ENCODE measurements at regions not wholly inside any gene's neighbourhood (a gene's known extent, or its start where the extent isn't known, plus 50 kb on each side); places are given as distances from the start of the nearest gene placed in this dataset.
A peak's percentile ranks its signal among the peaks of the same experiment; 100 is the strongest.

DNA sequence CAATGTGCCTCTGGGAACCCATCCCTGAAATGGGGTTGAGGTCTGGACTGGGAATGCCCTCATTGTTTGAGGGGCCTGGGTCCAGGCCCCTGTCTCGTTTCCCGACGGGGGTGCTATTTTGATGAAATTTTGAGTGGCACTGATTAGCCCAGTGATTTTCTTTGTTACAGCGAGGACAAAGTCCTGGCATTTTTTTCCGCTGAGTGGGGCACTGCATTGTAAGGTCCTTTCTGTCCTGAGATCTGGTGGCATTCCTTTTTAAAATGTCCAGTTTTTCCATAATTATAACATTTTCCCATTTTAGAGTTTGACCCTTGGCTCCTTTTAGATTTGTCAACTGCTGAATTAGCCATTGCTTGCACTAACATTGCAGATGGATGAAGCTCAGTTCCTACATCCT, 69.7 kb upstream of the INCENP start:
- no peak overlapping the region for H3K27ac ChIP-seq
- no peaks in the 10 kb centered on the region for H3K36me3 ChIP-seq (ENCODE audit: low read depth)
- H3K4me1 ChIP-seq (ENCODE audit: insufficient read depth): no peaks in the 10 kb centered on the region
- H3K79me2 ChIP-seq (ENCODE audit: insufficient read depth): no peaks in the 10 kb centered on the region
- H3F3A ChIP-seq (ENCODE audit: insufficient read depth): no peaks in the 10 kb centered on the region
- WGBS, 2 experiments (ENCODE audit: low coverage in 1 of 2, low lambda C conversion rate in 2 of 2, missing lambda C conversion rate in 2 of 2): 92 to 97% methylated on average over 5 of the region's 5 CpGs
- no peaks in the 10 kb centered on the region for H4K20me1 ChIP-seq (ENCODE audit: insufficient read depth)
- in situ Hi-C loops (cut with MboI): no loop called here
- no peak overlapping the region for H3K4me3 ChIP-seq
- H3K9me2 ChIP-seq (ENCODE audit: insufficient read depth): no peaks in the 10 kb centered on the region
- TF ChIP-seq EZH2phosphoT487 (IDR thresholded peaks at IDR 0.05; ENCODE audit: insufficient read depth, low read depth): no peak
- TF ChIP-seq EZH2 (IDR thresholded peaks at IDR 0.05; ENCODE audit: insufficient read depth, poor library complexity, severe bottlenecking): no peak
- H3K9ac ChIP-seq: no peak overlapping the region
- H2AFZ ChIP-seq: no peak overlapping the region
- no peak for DNase-seq
- no peak overlapping the region for H3K4me2 ChIP-seq (ENCODE audit: unreplicated experiment)
- no peaks in the 10 kb centered on the region for H3K27me3 ChIP-seq (replicated peaks; ENCODE audit: insufficient read depth)
- H3K9me3 ChIP-seq (ENCODE audit: low read depth): no peaks in the 10 kb centered on the region

DNA sequence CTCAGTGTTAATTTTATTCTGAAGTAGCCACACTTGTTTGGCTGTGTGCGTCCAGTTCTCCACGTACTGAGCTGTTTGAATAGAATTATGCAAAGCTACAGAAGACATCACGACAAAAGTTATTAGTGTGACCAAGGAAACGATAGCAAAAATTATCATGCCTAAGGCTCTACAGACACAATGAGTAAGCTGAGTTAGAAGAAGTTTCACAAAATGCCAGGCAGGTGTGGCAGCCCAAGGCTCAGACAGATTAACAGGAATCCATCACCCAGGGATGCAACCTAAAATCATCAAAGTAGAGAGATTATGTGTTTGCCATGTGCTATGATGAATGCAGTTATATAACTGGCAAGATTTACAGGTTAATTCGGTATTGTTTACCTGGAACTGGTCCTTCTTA, 73.1 kb upstream of the INCENP start:
- no peaks in the 10 kb centered on the region for H3K9me3 ChIP-seq (ENCODE audit: low read depth)
- no peaks in the 10 kb centered on the region for H3K79me2 ChIP-seq (ENCODE audit: insufficient read depth)
- H3K27me3 ChIP-seq (replicated peaks; ENCODE audit: insufficient read depth): no peaks in the 10 kb centered on the region
- H2AFZ ChIP-seq: no peak overlapping the region
- no peak for DNase-seq
- H3F3A ChIP-seq (ENCODE audit: insufficient read depth): no peaks in the 10 kb centered on the region
- no peaks in the 10 kb centered on the region for H3K9me2 ChIP-seq (ENCODE audit: insufficient read depth)
- WGBS, 2 experiments (ENCODE audit: low coverage in 1 of 2, low lambda C conversion rate in 2 of 2, missing lambda C conversion rate in 2 of 2): 74 to 79% methylated on average over 5 of the region's 5 CpGs
- no peaks in the 10 kb centered on the region for H3K4me1 ChIP-seq (ENCODE audit: insufficient read depth)
- in situ Hi-C loops (cut with MboI): no loop called here
- H3K4me2 ChIP-seq (ENCODE audit: unreplicated experiment): no peak overlapping the region
- H3K36me3 ChIP-seq (ENCODE audit: low read depth): no peaks in the 10 kb centered on the region
- no peak overlapping the region for H3K4me3 ChIP-seq
- H3K9ac ChIP-seq: no peak overlapping the region
- TF ChIP-seq EZH2phosphoT487 (IDR thresholded peaks at IDR 0.05; ENCODE audit: insufficient read depth, low read depth): no peak
- TF ChIP-seq EZH2 (IDR thresholded peaks at IDR 0.05; ENCODE audit: insufficient read depth, poor library complexity, severe bottlenecking): no peak
- no peak overlapping the region for H3K27ac ChIP-seq
- no peaks in the 10 kb centered on the region for H4K20me1 ChIP-seq (ENCODE audit: insufficient read depth)

DNA sequence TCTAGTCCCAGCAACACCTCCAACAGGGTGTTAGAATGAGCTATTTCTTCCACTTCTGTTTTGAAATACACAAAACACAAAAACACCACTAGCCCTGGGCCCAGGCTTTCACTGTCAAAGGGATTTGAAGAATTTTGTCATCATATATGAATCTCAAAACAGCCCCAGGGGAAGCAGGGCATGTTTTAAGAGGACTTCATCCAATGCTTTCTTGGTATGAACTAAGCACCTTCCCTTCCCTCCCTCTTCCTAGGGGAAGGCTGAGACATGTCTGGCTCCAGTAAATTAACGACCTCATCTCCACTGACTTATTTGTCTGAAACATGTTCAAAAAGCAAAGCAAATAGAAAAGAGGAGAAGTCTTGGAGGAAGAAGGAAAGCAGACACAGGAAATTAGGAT, 75.7 kb upstream of the INCENP start:
- H4K20me1 ChIP-seq (ENCODE audit: insufficient read depth): no peaks in the 10 kb centered on the region
- H3K4me1 ChIP-seq (ENCODE audit: insufficient read depth): no peaks in the 10 kb centered on the region
- no peaks in the 10 kb centered on the region for H3K36me3 ChIP-seq (ENCODE audit: low read depth)
- WGBS, 2 experiments (ENCODE audit: low coverage in 1 of 2, low lambda C conversion rate in 2 of 2, missing lambda C conversion rate in 2 of 2): 45 to 55% methylated on average over 1 of the region's 1 CpG
- H3K4me2 ChIP-seq (ENCODE audit: unreplicated experiment): no peak overlapping the region
- no peaks in the 10 kb centered on the region for H3K79me2 ChIP-seq (ENCODE audit: insufficient read depth)
- H3K27ac ChIP-seq: no peak overlapping the region
- H2AFZ ChIP-seq: no peak overlapping the region
- no peak overlapping the region for H3K9ac ChIP-seq
- H3K4me3 ChIP-seq: no peak overlapping the region
- no peaks in the 10 kb centered on the region for H3K27me3 ChIP-seq (replicated peaks; ENCODE audit: insufficient read depth)
- H3F3A ChIP-seq (ENCODE audit: insufficient read depth): no peaks in the 10 kb centered on the region
- DNase-seq: peak; percentile 34
- TF ChIP-seq EZH2phosphoT487 (IDR thresholded peaks at IDR 0.05; ENCODE audit: insufficient read depth, low read depth) (no peak), EZH2 (IDR thresholded peaks at IDR 0.05; ENCODE audit: insufficient read depth, poor library complexity, severe bottlenecking) (no peak)
- in situ Hi-C loops (cut with MboI): no loop called here
- no peaks in the 10 kb centered on the region for H3K9me2 ChIP-seq (ENCODE audit: insufficient read depth)
- H3K9me3 ChIP-seq (ENCODE audit: low read depth): no peaks in the 10 kb centered on the region

DNA sequence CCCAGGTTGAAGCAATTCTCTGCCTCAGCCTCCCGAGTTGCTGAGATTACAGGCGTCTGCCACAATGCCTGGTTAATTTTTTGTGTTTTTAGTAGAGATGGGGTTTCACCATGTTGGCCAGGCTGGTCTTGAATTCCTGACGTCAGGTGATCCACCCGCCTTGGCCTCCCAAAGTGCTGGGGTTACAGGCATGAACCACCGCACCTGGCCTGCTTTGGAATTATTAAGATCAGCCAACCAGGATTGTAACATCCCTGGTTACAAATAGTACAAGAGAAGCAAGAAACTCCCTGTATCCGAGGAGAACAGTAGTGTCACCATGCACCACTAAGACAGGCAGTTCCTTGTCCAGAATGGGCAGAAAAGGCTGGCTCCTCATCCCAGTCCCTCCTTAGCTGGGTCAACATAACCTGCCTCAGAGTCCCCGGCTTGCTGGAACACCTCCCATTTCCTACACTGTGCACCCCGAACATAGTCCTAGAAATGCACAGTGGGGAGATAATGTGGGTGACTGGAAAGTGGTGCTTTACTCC, 77.2 kb upstream of the INCENP start:
- no peaks in the 10 kb centered on the region for H3K9me3 ChIP-seq (ENCODE audit: low read depth)
- no peaks in the 10 kb centered on the region for H3K79me2 ChIP-seq (ENCODE audit: insufficient read depth)
- H3F3A ChIP-seq (ENCODE audit: insufficient read depth): no peaks in the 10 kb centered on the region
- TF ChIP-seq EZH2 (IDR thresholded peaks at IDR 0.05; ENCODE audit: insufficient read depth, poor library complexity, severe bottlenecking) (no peak), EZH2phosphoT487 (IDR thresholded peaks at IDR 0.05; ENCODE audit: insufficient read depth, low read depth) (no peak)
- WGBS, 2 experiments (ENCODE audit: low coverage in 1 of 2, low lambda C conversion rate in 2 of 2, missing lambda C conversion rate in 2 of 2): 75 to 77% methylated on average over 8 of the region's 8 CpGs
- H3K4me3 ChIP-seq: no peak overlapping the region
- no peak for DNase-seq
- H3K9ac ChIP-seq: no peak overlapping the region
- no peaks in the 10 kb centered on the region for H3K27me3 ChIP-seq (replicated peaks; ENCODE audit: insufficient read depth)
- no peak overlapping the region for H2AFZ ChIP-seq
- H3K9me2 ChIP-seq (ENCODE audit: insufficient read depth): no peaks in the 10 kb centered on the region
- no peak overlapping the region for H3K27ac ChIP-seq
- in situ Hi-C loops (cut with MboI): no loop called here
- H3K36me3 ChIP-seq (ENCODE audit: low read depth): no peaks in the 10 kb centered on the region
- no peaks in the 10 kb centered on the region for H4K20me1 ChIP-seq (ENCODE audit: insufficient read depth)
- no peak overlapping the region for H3K4me2 ChIP-seq (ENCODE audit: unreplicated experiment)
- H3K4me1 ChIP-seq (ENCODE audit: insufficient read depth): no peaks in the 10 kb centered on the region

DNA sequence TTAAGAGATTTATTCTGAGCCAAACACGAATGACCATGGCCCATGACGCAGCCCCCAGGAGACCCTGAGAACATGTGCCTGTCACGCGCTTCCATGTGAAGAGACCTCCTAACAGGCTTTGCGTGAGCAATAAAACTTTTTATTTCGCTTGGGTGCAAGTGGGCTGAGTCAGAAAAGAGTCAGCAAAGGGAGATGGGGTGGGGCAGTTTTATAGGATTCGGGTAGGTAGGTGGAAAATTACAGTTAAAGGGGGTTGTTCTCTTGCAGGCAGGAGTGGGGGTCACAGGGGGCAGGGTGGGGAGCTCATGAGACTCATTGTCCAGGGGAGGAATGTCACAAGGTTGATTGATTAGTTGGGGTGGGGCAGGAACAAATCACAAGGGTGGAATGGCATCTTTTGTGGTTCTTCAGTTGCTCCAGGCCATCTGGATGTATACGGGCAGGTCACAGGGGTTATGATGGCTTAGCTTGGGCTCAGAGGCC, 77.2 kb upstream of the FTH1 start:
- Histone ChIP-seq H3K9ac (no peak overlapping the region), H3F3A (ENCODE audit: insufficient read depth) (no peaks in the 10 kb centered on the region), H3K27ac (no peak overlapping the region), H3K4me3 (no peak overlapping the region), H3K27me3 (replicated peaks; ENCODE audit: insufficient read depth) (no peaks in the 10 kb centered on the region), H4K20me1 (ENCODE audit: insufficient read depth) (no peaks in the 10 kb centered on the region), H3K4me1 (ENCODE audit: insufficient read depth) (no peaks in the 10 kb centered on the region), H2AFZ (no peak overlapping the region), H3K36me3 (ENCODE audit: low read depth) (no peaks in the 10 kb centered on the region), H3K79me2 (ENCODE audit: insufficient read depth) (no peaks in the 10 kb centered on the region), H3K9me2 (ENCODE audit: insufficient read depth) (no peaks in the 10 kb centered on the region), H3K9me3 (ENCODE audit: low read depth) (no peaks in the 10 kb centered on the region), H3K4me2 (ENCODE audit: unreplicated experiment) (no peak overlapping the region)
- in situ Hi-C loops (cut with MboI): no loop called here
- no peak for DNase-seq
- WGBS, 2 experiments (ENCODE audit: low coverage in 1 of 2, low lambda C conversion rate in 2 of 2, missing lambda C conversion rate in 2 of 2): 81 to 84% methylated on average over 8 of the region's 8 CpGs
- no peak for TF ChIP-seq EZH2phosphoT487 (IDR thresholded peaks at IDR 0.05; ENCODE audit: insufficient read depth, low read depth)
